ENCODE measurements at regions not wholly inside any gene's neighbourhood (a gene's known extent, or its start where the extent isn't known, plus 50 kb on each side); places are given as distances from the start of the nearest gene placed in this dataset.

- dilution Hi-C loops (cut with MboI; ENCODE audit: extremely low pct_ligation_motif_present, low sequenced_read_pairs), result loop anchor here (5.0 kb wide), 1 partner anchor 37 kb away; no protein-coding TSS in a partner anchor
- FAIRE-seq, result no peak
- TF ChIP-seq CTCF (optimal IDR thresholded peaks at IDR 0.05 in 1 of 3, IDR thresholded peaks at IDR 0.05 in 1 of 3, conservative IDR thresholded peaks at IDR 0.05 in 1 of 3; ENCODE audit: extremely low read depth in 1 of 3, insufficient read depth in 2 of 3, low read length in 3 of 3) (no peak), EZH2 (IDR thresholded peaks at IDR 0.05; ENCODE audit: low read length) (no peak)
- DNase-seq (ENCODE audit: low read depth, low spot score), result no peak
- H3K9ac ChIP-seq (ENCODE audit: control insufficient read depth, extremely low read depth, insufficient read depth, low read length), result no peak overlapping the region
- H3K27me3 ChIP-seq (ENCODE audit: control insufficient read depth, extremely low read depth, insufficient read depth, low read length), result no peaks in the 10 kb centered on the region
- no peaks in the 10 kb centered on the region for H3K9me1 ChIP-seq (ENCODE audit: control insufficient read depth, extremely low read depth, insufficient read depth, low read length)
- peak overlapping the region; percentile 64 for H2AFZ ChIP-seq (ENCODE audit: control insufficient read depth, low read length)
- H3K4me2 ChIP-seq (ENCODE audit: control insufficient read depth, extremely low read depth, insufficient read depth, low read depth, low read length), result no peak overlapping the region
- H3K79me2 ChIP-seq (ENCODE audit: control insufficient read depth, insufficient read depth, low read length), result no peaks in the 10 kb centered on the region
- no peak overlapping the region for H3K27ac ChIP-seq (ENCODE audit: control insufficient read depth, insufficient read depth, low read length)
- H3K4me3 ChIP-seq (ENCODE audit: control insufficient read depth in 2 of 3, extremely low read depth in 1 of 3, insufficient read depth in 2 of 3, low read depth in 1 of 3, low read length in 3 of 3), result no peak overlapping the region
- H3K4me1 ChIP-seq (ENCODE audit: control insufficient read depth, extremely low read depth, insufficient read depth, low read length), result peaks cover 5% of the 10 kb centered on the region
- no peaks in the 10 kb centered on the region for H4K20me1 ChIP-seq (ENCODE audit: control insufficient read depth, extremely low read depth, insufficient read depth, low read length)
- no peaks in the 10 kb centered on the region for H3K9me3 ChIP-seq (ENCODE audit: control insufficient read depth, low read depth, low read length)
- no peaks in the 10 kb centered on the region for H3K36me3 ChIP-seq (ENCODE audit: control insufficient read depth in 2 of 2, extremely low read depth in 1 of 2, insufficient read depth in 2 of 2, low read length in 2 of 2)
Measured at GRCh38 chr13:100789968-100790367, 115.4 kb upstream of the TMTC4 start.

- dilution Hi-C loops (cut with MboI; ENCODE audit: extremely low pct_ligation_motif_present, low sequenced_read_pairs), result no loop called here
- Histone ChIP-seq H3K4me3 (ENCODE audit: control insufficient read depth in 2 of 3, extremely low read depth in 1 of 3, insufficient read depth in 2 of 3, low read depth in 1 of 3, low read length in 3 of 3) (no peak overlapping the region), H3K36me3 (ENCODE audit: control insufficient read depth in 2 of 2, extremely low read depth in 1 of 2, insufficient read depth in 2 of 2, low read length in 2 of 2) (no peaks in the 10 kb centered on the region), H2AFZ (ENCODE audit: control insufficient read depth, low read length) (peak overlapping the region; percentile 64), H3K9me3 (ENCODE audit: control insufficient read depth, low read depth, low read length) (no peaks in the 10 kb centered on the region), H3K4me1 (ENCODE audit: control insufficient read depth, extremely low read depth, insufficient read depth, low read length) (peaks cover 5% of the 10 kb centered on the region), H3K9ac (ENCODE audit: control insufficient read depth, extremely low read depth, insufficient read depth, low read length) (no peak overlapping the region), H3K27me3 (ENCODE audit: control insufficient read depth, extremely low read depth, insufficient read depth, low read length) (no peaks in the 10 kb centered on the region), H3K9me1 (ENCODE audit: control insufficient read depth, extremely low read depth, insufficient read depth, low read length) (no peaks in the 10 kb centered on the region), H3K4me2 (ENCODE audit: control insufficient read depth, extremely low read depth, insufficient read depth, low read depth, low read length) (no peak overlapping the region), H3K79me2 (ENCODE audit: control insufficient read depth, insufficient read depth, low read length) (no peaks in the 10 kb centered on the region), H3K27ac (ENCODE audit: control insufficient read depth, insufficient read depth, low read length) (no peak overlapping the region), H4K20me1 (ENCODE audit: control insufficient read depth, extremely low read depth, insufficient read depth, low read length) (no peaks in the 10 kb centered on the region)
- TF ChIP-seq CTCF (optimal IDR thresholded peaks at IDR 0.05 in 1 of 3, IDR thresholded peaks at IDR 0.05 in 1 of 3, conservative IDR thresholded peaks at IDR 0.05 in 1 of 3; ENCODE audit: extremely low read depth in 1 of 3, insufficient read depth in 2 of 3, low read length in 3 of 3) (no peak), EZH2 (IDR thresholded peaks at IDR 0.05; ENCODE audit: low read length) (no peak)
- FAIRE-seq (peak; percentile 17), DNase-seq (ENCODE audit: low read depth, low spot score) (no peak)
Measured at GRCh38 chr13:100789481-100789880, 114.9 kb upstream of the TMTC4 start.
